GM19438 (cell line): ENCODE measurements at regions not wholly inside any gene's neighbourhood (a gene's known extent, or its start where the extent isn't known, plus 50 kb on each side); places are given as distances from the start of the nearest gene placed in this dataset.

Source experiments
- ATAC-seq: cut with Tn5 transposase; IDR thresholded peaks from one replicate; pipeline ENCODE4 v1.9.1; 2021; ENCODE audit warnings: low read depth; ENCODE audit not compliant: unreplicated experiment

- ATAC-seq, result no peak
Measured at GRCh38 chr1:165036403-165036802, 320.1 kb downstream of the LMX1A start.

GRCh38 chr1:165034136-165034809, 322.2 kb downstream of the LMX1A start:
- no peak for ATAC-seq

- no peak for ATAC-seq
Measured at GRCh38 chr1:165031001-165031400, 325.5 kb downstream of the LMX1A start.

GRCh38 chr1:165025805-165026204, 330.7 kb downstream of the LMX1A start:
- no peak for ATAC-seq

- ATAC-seq, result no peak
Measured at GRCh38 chr1:165014753-165015152, 341.8 kb downstream of the LMX1A start.

GRCh38 chr1:165011991-165012531, 344.5 kb downstream of the LMX1A start:
- no peak for ATAC-seq

- no peak for ATAC-seq
Measured at GRCh38 chr1:165011186-165011585, 345.3 kb downstream of the LMX1A start.

- no peak for ATAC-seq
Measured at GRCh38 chr1:165010418-165011070, 346.0 kb downstream of the LMX1A start.

GRCh38 chr1:165006831-165007230, 349.7 kb downstream of the LMX1A start:
- ATAC-seq, result no peak

- ATAC-seq, result no peak
Measured at GRCh38 chr1:164999146-164999545, 357.4 kb downstream of the LMX1A start.

GRCh38 chr1:164991763-164992314, 364.7 kb downstream of the LMX1A start:
- no peak for ATAC-seq

- ATAC-seq, result no peak
Measured at GRCh38 chr1:164983023-164983650, 373.4 kb downstream of the LMX1A start.

GRCh38 chr1:164982545-164982944, 374.0 kb downstream of the LMX1A start:
- ATAC-seq, result no peak

GRCh38 chr1:164977561-164977960, 379.0 kb downstream of the LMX1A start:
- no peak for ATAC-seq

- ATAC-seq, result no peak
Measured at GRCh38 chr1:164971921-164972415, 384.5 kb downstream of the LMX1A start.

GRCh38 chr1:164971391-164971790, 385.1 kb downstream of the LMX1A start:
- no peak for ATAC-seq

GRCh38 chr1:164969253-164969652, 387.3 kb downstream of the LMX1A start:
- ATAC-seq, result no peak

- ATAC-seq, result no peak
Measured at GRCh38 chr1:164967300-164967699, 389.2 kb downstream of the LMX1A start.

- ATAC-seq, result no peak
Measured at GRCh38 chr1:164961715-164962114, 394.8 kb downstream of the LMX1A start.

- ATAC-seq, result no peak
Measured at GRCh38 chr1:164958982-164959768, 397.3 kb downstream of the LMX1A start.
